ENCODE measurements at regions not wholly inside any gene's neighbourhood (a gene's known extent, or its start where the extent isn't known, plus 50 kb on each side); places are given as distances from the start of the nearest gene placed in this dataset.
"Not testable (repeated sequence)": the region's sequence is repeated elsewhere in the genome, so short reads cannot be mapped to it uniquely, and the experiment has no call there.

GRCh38 chrX:40849906-40850823, 114.8 kb upstream of the MED14 start:
- Histone ChIP-seq H3K27me3 (ENCODE audit: control insufficient read depth, insufficient read depth, low read length) (no peaks in the 10 kb centered on the region), H3K9me3 (ENCODE audit: control insufficient read depth, low read depth, low read length) (no peaks in the 10 kb centered on the region), H3K36me3 (ENCODE audit: control insufficient read depth, insufficient read depth, low read length) (no peaks in the 10 kb centered on the region), H3K4me1 (ENCODE audit: control insufficient read depth, insufficient read depth, low read length) (no peaks in the 10 kb centered on the region), H3K27ac (ENCODE audit: low read length) (no peak overlapping the region), H3K4me3 (ENCODE audit: low read length) (no peak overlapping the region)
- DNase-seq = no peak
- WGBS (ENCODE audit: insufficient coverage, low lambda C conversion rate) = no CpG with 5 or more reads among the region's 5 CpGs

GRCh38 chrX:40852586-40852985, 117.2 kb upstream of the MED14 start:
- Histone ChIP-seq H3K27me3 (ENCODE audit: control insufficient read depth, insufficient read depth, low read length) (no peaks in the 10 kb centered on the region), H3K27ac (ENCODE audit: low read length) (no peak overlapping the region), H3K36me3 (ENCODE audit: control insufficient read depth, insufficient read depth, low read length) (no peaks in the 10 kb centered on the region), H3K9me3 (ENCODE audit: control insufficient read depth, low read depth, low read length) (no peaks in the 10 kb centered on the region), H3K4me1 (ENCODE audit: control insufficient read depth, insufficient read depth, low read length) (no peaks in the 10 kb centered on the region), H3K4me3 (ENCODE audit: low read length) (no peak overlapping the region)
- no peak for DNase-seq

GRCh38 chrX:40853004-40853815, 117.9 kb upstream of the MED14 start:
- no peak overlapping the region for H3K27ac ChIP-seq (ENCODE audit: low read length)
- no peaks in the 10 kb centered on the region for H3K27me3 ChIP-seq (ENCODE audit: control insufficient read depth, insufficient read depth, low read length)
- H3K4me1 ChIP-seq (ENCODE audit: control insufficient read depth, insufficient read depth, low read length) = no peaks in the 10 kb centered on the region
- no CpG with 5 or more reads among the region's 4 CpGs for WGBS (ENCODE audit: insufficient coverage, low lambda C conversion rate)
- no peaks in the 10 kb centered on the region for H3K36me3 ChIP-seq (ENCODE audit: control insufficient read depth, insufficient read depth, low read length)
- no peak overlapping the region for H3K4me3 ChIP-seq (ENCODE audit: low read length)
- H3K9me3 ChIP-seq (ENCODE audit: control insufficient read depth, low read depth, low read length) = no peaks in the 10 kb centered on the region
- no peak for DNase-seq

- Histone ChIP-seq H3K27me3 (ENCODE audit: control insufficient read depth, insufficient read depth, low read length) (no peaks in the 10 kb centered on the region), H3K36me3 (ENCODE audit: control insufficient read depth, insufficient read depth, low read length) (no peaks in the 10 kb centered on the region), H3K4me1 (ENCODE audit: control insufficient read depth, insufficient read depth, low read length) (no peaks in the 10 kb centered on the region), H3K4me3 (ENCODE audit: low read length) (no peak overlapping the region), H3K27ac (ENCODE audit: low read length) (no peak overlapping the region), H3K9me3 (ENCODE audit: control insufficient read depth, low read depth, low read length) (no peaks in the 10 kb centered on the region)
- DNase-seq = no peak
Measured at GRCh38 chrX:40853816-40854123, 118.4 kb upstream of the MED14 start.

- DNase-seq = no peak
- WGBS (ENCODE audit: insufficient coverage, low lambda C conversion rate) = no CpG with 5 or more reads among the region's 1 CpG
- no peaks in the 10 kb centered on the region for H3K4me1 ChIP-seq (ENCODE audit: control insufficient read depth, insufficient read depth, low read length)
- no peaks in the 10 kb centered on the region for H3K9me3 ChIP-seq (ENCODE audit: control insufficient read depth, low read depth, low read length)
- no peaks in the 10 kb centered on the region for H3K27me3 ChIP-seq (ENCODE audit: control insufficient read depth, insufficient read depth, low read length)
- no peak overlapping the region for H3K27ac ChIP-seq (ENCODE audit: low read length)
- no peaks in the 10 kb centered on the region for H3K36me3 ChIP-seq (ENCODE audit: control insufficient read depth, insufficient read depth, low read length)
- H3K4me3 ChIP-seq (ENCODE audit: low read length) = no peak overlapping the region
Measured at GRCh38 chrX:40854242-40854641, 118.9 kb upstream of the MED14 start.

- Histone ChIP-seq H3K4me1 (ENCODE audit: control insufficient read depth, insufficient read depth, low read length) (no peaks in the 10 kb centered on the region), H3K27me3 (ENCODE audit: control insufficient read depth, insufficient read depth, low read length) (no peaks in the 10 kb centered on the region), H3K27ac (ENCODE audit: low read length) (no peak overlapping the region), H3K36me3 (ENCODE audit: control insufficient read depth, insufficient read depth, low read length) (no peaks in the 10 kb centered on the region), H3K9me3 (ENCODE audit: control insufficient read depth, low read depth, low read length) (no peaks in the 10 kb centered on the region), H3K4me3 (ENCODE audit: low read length) (no peak overlapping the region)
- DNase-seq = no peak
Measured at GRCh38 chrX:40855411-40855810, 120.1 kb upstream of the MED14 start.

- H3K4me3 ChIP-seq (ENCODE audit: low read length) = no peak overlapping the region
- H3K27ac ChIP-seq (ENCODE audit: low read length) = no peak overlapping the region
- H3K27me3 ChIP-seq (ENCODE audit: control insufficient read depth, insufficient read depth, low read length) = no peaks in the 10 kb centered on the region
- H3K36me3 ChIP-seq (ENCODE audit: control insufficient read depth, insufficient read depth, low read length) = no peaks in the 10 kb centered on the region
- no peak for DNase-seq
- no peaks in the 10 kb centered on the region for H3K4me1 ChIP-seq (ENCODE audit: control insufficient read depth, insufficient read depth, low read length)
- H3K9me3 ChIP-seq (ENCODE audit: control insufficient read depth, low read depth, low read length) = no peaks in the 10 kb centered on the region
Measured at GRCh38 chrX:40855932-40856515, 120.7 kb upstream of the MED14 start.

GRCh38 chrX:40861952-40862554, 126.7 kb upstream of the MED14 start:
- WGBS (ENCODE audit: insufficient coverage, low lambda C conversion rate) = no CpG with 5 or more reads among the region's 47 CpGs
- not testable (repeated sequence) for H3K36me3 ChIP-seq (ENCODE audit: control insufficient read depth, insufficient read depth, low read length); H3K4me3 ChIP-seq (ENCODE audit: low read length); DNase-seq; H3K4me1 ChIP-seq (ENCODE audit: control insufficient read depth, insufficient read depth, low read length); H3K27ac ChIP-seq (ENCODE audit: low read length); H3K27me3 ChIP-seq (ENCODE audit: control insufficient read depth, insufficient read depth, low read length)
- H3K9me3 ChIP-seq (ENCODE audit: control insufficient read depth, low read depth, low read length) = peaks cover 12% of the 10 kb centered on the region

- not testable (repeated sequence) for H3K27ac ChIP-seq (ENCODE audit: low read length); H3K27me3 ChIP-seq (ENCODE audit: control insufficient read depth, insufficient read depth, low read length); H3K4me3 ChIP-seq (ENCODE audit: low read length); DNase-seq; H3K4me1 ChIP-seq (ENCODE audit: control insufficient read depth, insufficient read depth, low read length); H3K36me3 ChIP-seq (ENCODE audit: control insufficient read depth, insufficient read depth, low read length)
- H3K9me3 ChIP-seq (ENCODE audit: control insufficient read depth, low read depth, low read length) = peaks cover 12% of the 10 kb centered on the region
- WGBS (ENCODE audit: insufficient coverage, low lambda C conversion rate) = no CpG with 5 or more reads among the region's 4 CpGs
Measured at GRCh38 chrX:40863260-40863659, 127.9 kb upstream of the MED14 start.

GRCh38 chrX:40863671-40864070, 128.3 kb upstream of the MED14 start:
- no CpG with 5 or more reads among the region's 1 CpG for WGBS (ENCODE audit: insufficient coverage, low lambda C conversion rate)

More at GRCh38 chrX:40863671-40864070, 128.3 kb upstream of the MED14 start:
- no peak for DNase-seq
- no peaks in the 10 kb centered on the region for H3K27me3 ChIP-seq (ENCODE audit: control insufficient read depth, insufficient read depth, low read length)
- H3K36me3 ChIP-seq (ENCODE audit: control insufficient read depth, insufficient read depth, low read length) = no peaks in the 10 kb centered on the region
- H3K4me1 ChIP-seq (ENCODE audit: control insufficient read depth, insufficient read depth, low read length) = peaks cover 5% of the 10 kb centered on the region
- no peak overlapping the region for H3K27ac ChIP-seq (ENCODE audit: low read length)
- H3K4me3 ChIP-seq (ENCODE audit: low read length) = no peak overlapping the region
- peaks cover 12% of the 10 kb centered on the region for H3K9me3 ChIP-seq (ENCODE audit: control insufficient read depth, low read depth, low read length)
